Right atrium auricular region (tissue), 2 donors: ENCODE measurements at regions not wholly inside any gene's neighbourhood (a gene's known extent, or its start where the extent isn't known, plus 50 kb on each side); places are given as distances from the start of the nearest gene placed in this dataset.
"Not testable (repeated sequence)": the region's sequence is repeated elsewhere in the genome, so short reads cannot be mapped to it uniquely, and the experiment has no call there.

ENCODE experiments used
- DNase-seq: peaks from one replicate; pipeline ENCODE4 v3.0.0-alpha.2; 2019; ENCODE audit warnings: low spot score
- H3K27ac ChIP-seq, 2 donors: fragments of 200-600 bp; sonication (generic); 1 replicate in 1 of 2; 2 replicates in 1 of 2; pipeline ENCODE4 v1.5.1; 2016 to 2019
- H3K27me3 ChIP-seq, 2 donors: fragments of 200-600 bp; sonication (generic); one replicate each; pipeline versions ENCODE4 v1.5.1 to v1.6.0; 2017 to 2019
- H3K36me3 ChIP-seq: fragments of 200-600 bp; sonication (generic); one replicate; pipeline ENCODE4 v1.5.1; 2016
- H3K4me1 ChIP-seq, 2 donors: fragments of 200-600 bp; sonication (generic); one replicate each; pipeline versions ENCODE4 v1.5.1 to v1.6.0; 2017 to 2019
- H3K4me3 ChIP-seq, 2 donors: fragments of 200-600 bp; sonication (generic); 1 replicate in 1 of 2; 2 replicates in 1 of 2; pipeline ENCODE4 v1.5.1; 2017 to 2019; ENCODE audit warnings: mild to moderate bottlenecking in 1 of 2, moderate library complexity in 1 of 2
- H3K9me3 ChIP-seq, 2 donors: fragments of 200-600 bp; sonication (generic); one replicate each; pipeline ENCODE4 v1.5.1; 2019
- TF ChIP-seq, protein P1 (sequence below), 2 donors: fragments of 200-600 bp; sonication (generic); IDR thresholded peaks; one replicate each; pipeline ENCODE4 v1.5.1; 2019; ENCODE audit warnings: antibody characterized with exemption in 2 of 2

DNA sequence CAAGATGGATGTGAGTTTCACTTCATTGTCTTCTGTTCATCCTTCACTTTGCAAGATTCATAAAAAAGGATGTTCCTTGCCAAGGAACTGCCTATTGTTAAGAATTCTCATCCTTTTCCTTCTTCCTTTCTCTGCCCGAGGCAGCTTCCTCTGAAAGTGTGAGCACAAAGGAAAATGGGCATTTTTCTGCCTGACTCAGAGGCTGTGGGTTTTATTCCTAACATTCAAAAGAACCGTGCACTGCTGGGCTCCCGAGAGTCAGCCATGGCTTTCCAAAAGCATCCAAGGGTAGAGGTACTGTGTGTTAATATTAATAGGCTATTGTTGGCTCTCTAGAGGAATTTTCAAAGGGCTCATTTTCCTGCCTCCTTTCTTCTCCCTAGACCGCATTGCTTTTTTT is 289.4 kb downstream of the ABCC12 start:
- Histone ChIP-seq H3K4me1 (no peaks in the 10 kb centered on the region), H3K27me3 (no peaks in the 10 kb centered on the region), H3K36me3 (no peaks in the 10 kb centered on the region), H3K4me3 (no peak overlapping the region), H3K9me3 (peaks cover 0 to 11% of the 10 kb centered on the region in 2 donors), H3K27ac (no peak overlapping the region)
- DNase-seq: no peak
- TF ChIP-seq, protein P1, sequence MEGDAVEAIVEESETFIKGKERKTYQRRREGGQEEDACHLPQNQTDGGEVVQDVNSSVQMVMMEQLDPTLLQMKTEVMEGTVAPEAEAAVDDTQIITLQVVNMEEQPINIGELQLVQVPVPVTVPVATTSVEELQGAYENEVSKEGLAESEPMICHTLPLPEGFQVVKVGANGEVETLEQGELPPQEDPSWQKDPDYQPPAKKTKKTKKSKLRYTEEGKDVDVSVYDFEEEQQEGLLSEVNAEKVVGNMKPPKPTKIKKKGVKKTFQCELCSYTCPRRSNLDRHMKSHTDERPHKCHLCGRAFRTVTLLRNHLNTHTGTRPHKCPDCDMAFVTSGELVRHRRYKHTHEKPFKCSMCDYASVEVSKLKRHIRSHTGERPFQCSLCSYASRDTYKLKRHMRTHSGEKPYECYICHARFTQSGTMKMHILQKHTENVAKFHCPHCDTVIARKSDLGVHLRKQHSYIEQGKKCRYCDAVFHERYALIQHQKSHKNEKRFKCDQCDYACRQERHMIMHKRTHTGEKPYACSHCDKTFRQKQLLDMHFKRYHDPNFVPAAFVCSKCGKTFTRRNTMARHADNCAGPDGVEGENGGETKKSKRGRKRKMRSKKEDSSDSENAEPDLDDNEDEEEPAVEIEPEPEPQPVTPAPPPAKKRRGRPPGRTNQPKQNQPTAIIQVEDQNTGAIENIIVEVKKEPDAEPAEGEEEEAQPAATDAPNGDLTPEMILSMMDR (IDR thresholded peaks at IDR 0.05): no peak

DNA sequence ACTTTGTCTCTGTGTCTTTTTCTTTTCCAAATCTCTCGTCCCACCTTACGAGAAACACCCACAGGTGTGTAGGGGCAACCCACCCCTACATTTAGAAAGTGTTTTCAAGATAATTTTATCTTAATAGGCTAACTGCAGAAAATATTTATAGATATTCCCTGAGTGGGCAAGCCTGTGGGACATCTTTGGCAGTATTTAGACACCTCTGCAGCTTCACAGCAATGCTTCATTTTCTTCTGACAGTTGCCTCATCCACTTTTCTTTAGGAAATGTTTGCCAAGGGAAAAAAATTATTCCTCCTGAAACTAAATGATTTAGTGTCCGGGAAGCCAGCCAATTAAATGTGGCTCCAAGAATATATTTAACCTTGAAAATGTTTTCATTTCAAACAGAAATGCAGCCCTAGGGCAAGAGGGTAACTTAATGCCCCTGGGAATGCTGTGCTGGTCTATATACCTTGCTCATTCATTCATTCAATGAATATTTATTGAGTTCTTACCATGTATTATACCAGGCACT is 290.4 kb downstream of the ABCC12 start:
- no peak for DNase-seq
- H3K36me3 ChIP-seq: no peaks in the 10 kb centered on the region
- H3K27ac ChIP-seq: no peak overlapping the region
- TF ChIP-seq, protein P1 (IDR thresholded peaks at IDR 0.05): no peak
- H3K9me3 ChIP-seq: peaks cover 0 to 11% of the 10 kb centered on the region in 2 donors
- no peak overlapping the region for H3K4me3 ChIP-seq
- no peaks in the 10 kb centered on the region for H3K27me3 ChIP-seq
- H3K4me1 ChIP-seq: no peaks in the 10 kb centered on the region

DNA sequence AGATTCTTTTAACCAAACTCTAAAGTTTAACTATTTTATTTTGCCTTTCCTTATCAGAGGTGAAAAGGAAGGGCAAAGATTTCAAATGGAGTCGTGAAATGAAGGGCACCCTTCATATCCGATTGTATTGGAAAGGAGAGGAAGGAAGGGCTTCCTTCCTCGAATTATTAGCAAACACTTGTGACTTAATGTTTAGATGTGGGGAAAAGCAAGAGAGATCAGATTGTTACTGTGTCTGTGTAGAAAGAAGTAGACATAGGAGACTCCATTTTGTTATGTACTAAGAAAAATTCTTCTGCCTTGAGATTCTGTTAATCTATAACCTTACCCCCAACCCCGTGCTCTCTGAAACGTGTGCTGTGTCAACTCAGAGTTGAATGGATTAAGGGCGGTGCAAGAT is 291.5 kb downstream of the ABCC12 start:
- H3K27me3 ChIP-seq, H3K27ac ChIP-seq, H3K36me3 ChIP-seq, DNase-seq, H3K4me1 ChIP-seq, H3K4me3 ChIP-seq: not testable (repeated sequence)
- peaks cover 0 to 11% of the 10 kb centered on the region in 2 donors for H3K9me3 ChIP-seq

DNA sequence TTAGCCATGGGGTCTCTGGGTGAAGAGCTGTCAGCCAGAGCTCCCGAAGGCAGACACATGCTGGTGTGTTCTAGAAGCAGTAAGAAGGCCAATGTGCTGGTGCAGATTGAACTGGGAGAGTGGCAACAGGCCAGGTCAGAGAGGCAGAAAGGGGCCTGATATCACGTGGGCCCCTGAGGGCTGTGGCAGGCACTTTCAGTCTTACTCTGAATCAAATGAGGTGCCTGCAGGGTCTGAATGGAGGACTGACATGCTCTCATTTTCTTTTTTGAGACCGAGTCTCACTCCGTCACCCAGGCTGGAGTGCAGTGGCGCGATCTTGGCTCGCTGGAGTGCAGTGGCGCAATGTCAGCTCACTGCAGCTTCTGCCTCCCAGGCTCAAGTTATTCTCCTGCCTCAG is 293.8 kb downstream of the ABCC12 start:
- no peaks in the 10 kb centered on the region for H3K9me3 ChIP-seq
- TF ChIP-seq, protein P1 (IDR thresholded peaks at IDR 0.05): no peak
- DNase-seq: no peak
- no peaks in the 10 kb centered on the region for H3K27me3 ChIP-seq
- H3K27ac ChIP-seq: no peak overlapping the region
- no peak overlapping the region for H3K4me3 ChIP-seq
- H3K4me1 ChIP-seq: no peaks in the 10 kb centered on the region
- H3K36me3 ChIP-seq: no peaks in the 10 kb centered on the region

DNA sequence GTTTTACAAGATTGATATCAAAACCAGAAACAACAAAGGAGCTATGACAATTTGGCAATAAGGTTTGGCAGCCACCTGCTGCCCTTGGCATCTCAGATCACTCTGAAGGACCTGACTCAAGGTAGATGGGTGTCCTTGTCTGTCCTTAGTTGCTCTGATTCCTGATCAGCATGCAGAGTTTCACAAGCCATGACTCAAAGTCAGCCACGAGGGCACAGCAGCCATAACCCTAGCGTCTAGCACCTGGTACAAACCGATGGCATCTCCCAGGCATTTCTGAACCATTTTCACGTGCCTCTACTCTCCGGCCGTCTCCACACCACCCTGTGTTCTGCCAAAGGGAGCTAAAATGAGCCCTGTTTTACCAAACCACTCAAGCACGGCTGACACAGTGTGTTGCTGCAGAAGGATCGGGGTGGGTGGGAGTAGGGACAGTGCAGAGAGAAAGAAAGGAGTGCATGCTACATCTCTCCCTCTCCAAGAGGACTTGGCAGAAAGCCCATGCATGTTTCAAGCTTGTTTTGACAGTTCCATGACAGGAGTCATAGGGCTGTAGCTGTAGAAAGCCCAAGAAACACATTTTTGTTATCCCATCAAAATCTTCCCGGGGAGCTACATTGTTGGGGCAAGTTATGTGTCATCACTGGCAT is 297.3 kb downstream of the ABCC12 start:
- H3K4me3 ChIP-seq: no peak overlapping the region
- no peaks in the 10 kb centered on the region for H3K36me3 ChIP-seq
- no peaks in the 10 kb centered on the region for H3K4me1 ChIP-seq
- TF ChIP-seq, protein P1 (IDR thresholded peaks at IDR 0.05): no peak
- no peak overlapping the region for H3K27ac ChIP-seq
- DNase-seq: no peak
- H3K9me3 ChIP-seq: no peaks in the 10 kb centered on the region
- no peaks in the 10 kb centered on the region for H3K27me3 ChIP-seq

DNA sequence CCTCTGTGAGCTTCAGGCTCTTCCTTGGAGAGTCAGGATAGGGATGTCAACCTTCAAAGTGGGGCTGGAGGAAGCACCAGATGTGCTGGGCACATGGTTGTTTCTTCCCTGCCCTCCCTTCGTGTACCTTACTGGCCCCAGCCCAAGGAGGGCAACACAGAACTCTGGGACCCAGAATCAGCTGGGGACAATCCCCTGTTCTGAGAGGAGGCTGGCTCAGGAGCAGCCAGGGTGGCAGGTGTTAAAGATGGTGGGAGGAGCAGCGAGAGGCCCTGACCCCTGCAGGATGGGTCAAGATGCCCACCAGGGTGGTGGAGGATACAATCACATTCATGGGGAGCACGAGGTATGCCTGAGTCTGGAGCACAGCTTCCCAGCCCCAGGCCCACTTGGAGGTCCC is 300.4 kb downstream of the ABCC12 start:
- no peaks in the 10 kb centered on the region for H3K36me3 ChIP-seq
- no peak for DNase-seq
- no peaks in the 10 kb centered on the region for H3K4me1 ChIP-seq
- no peaks in the 10 kb centered on the region for H3K9me3 ChIP-seq
- no peaks in the 10 kb centered on the region for H3K27me3 ChIP-seq
- H3K4me3 ChIP-seq: no peak overlapping the region
- H3K27ac ChIP-seq: no peak overlapping the region
- TF ChIP-seq, protein P1 (IDR thresholded peaks at IDR 0.05): no peak
